Skeletal muscle satellite cell (primary cell): ENCODE measurements at regions not wholly inside any gene's neighbourhood (a gene's known extent, or its start where the extent isn't known, plus 50 kb on each side); places are given as distances from the start of the nearest gene placed in this dataset.

ENCODE experiments used
- H3K27me3 ChIP-seq: 2 replicates; pipeline ENCODE4 v1.7.0; 2013; ENCODE audit warnings: low read length; ENCODE audit not compliant: control insufficient read depth, insufficient read depth
- H3K36me3 ChIP-seq: 2 replicates; pipeline ENCODE4 v1.7.0; 2013; ENCODE audit warnings: mild to moderate bottlenecking, control low read depth, low read length; ENCODE audit not compliant: insufficient read depth
- H3K4me1 ChIP-seq: 2 replicates; pipeline ENCODE4 v1.7.0; 2013; ENCODE audit warnings: low read length; ENCODE audit not compliant: control insufficient read depth, insufficient read depth
- H3K4me2 ChIP-seq: 2 replicates; pipeline ENCODE4 v1.7.0; 2013; ENCODE audit warnings: mild to moderate bottlenecking, low read length
- H3K4me3 ChIP-seq: 2 replicates; pipeline ENCODE4 v1.7.0; 2013; ENCODE audit warnings: low read length
- H3K9ac ChIP-seq: 2 replicates; pipeline ENCODE4 v1.7.0; 2013; ENCODE audit warnings: mild to moderate bottlenecking, low read depth, low read length, moderate library complexity
- H3K9me3 ChIP-seq: replicated peaks from 2 replicates; pipeline ENCODE4 v1.7.0; 2013; ENCODE audit warnings: mild to moderate bottlenecking, control low read depth, low read length

GRCh38 chr7:42674541-42674940 is 237.3 kb downstream of the C7orf25 start:
- Histone ChIP-seq H3K4me2 (no peak overlapping the region), H3K36me3 (no peaks in the 10 kb centered on the region), H3K4me1 (peaks cover 33% of the 10 kb centered on the region), H3K9me3 (no peaks in the 10 kb centered on the region), H3K9ac (no peak overlapping the region), H3K4me3 (no peak overlapping the region), H3K27me3 (no peaks in the 10 kb centered on the region)

- Histone ChIP-seq H3K4me1 (peaks cover 33% of the 10 kb centered on the region), H3K4me2 (no peak overlapping the region), H3K36me3 (no peaks in the 10 kb centered on the region), H3K27me3 (no peaks in the 10 kb centered on the region), H3K4me3 (no peak overlapping the region), H3K9ac (no peak overlapping the region), H3K9me3 (no peaks in the 10 kb centered on the region)
These were observed 237.9 kb downstream of the C7orf25 start for GRCh38 chr7:42673951-42674350.

DNA sequence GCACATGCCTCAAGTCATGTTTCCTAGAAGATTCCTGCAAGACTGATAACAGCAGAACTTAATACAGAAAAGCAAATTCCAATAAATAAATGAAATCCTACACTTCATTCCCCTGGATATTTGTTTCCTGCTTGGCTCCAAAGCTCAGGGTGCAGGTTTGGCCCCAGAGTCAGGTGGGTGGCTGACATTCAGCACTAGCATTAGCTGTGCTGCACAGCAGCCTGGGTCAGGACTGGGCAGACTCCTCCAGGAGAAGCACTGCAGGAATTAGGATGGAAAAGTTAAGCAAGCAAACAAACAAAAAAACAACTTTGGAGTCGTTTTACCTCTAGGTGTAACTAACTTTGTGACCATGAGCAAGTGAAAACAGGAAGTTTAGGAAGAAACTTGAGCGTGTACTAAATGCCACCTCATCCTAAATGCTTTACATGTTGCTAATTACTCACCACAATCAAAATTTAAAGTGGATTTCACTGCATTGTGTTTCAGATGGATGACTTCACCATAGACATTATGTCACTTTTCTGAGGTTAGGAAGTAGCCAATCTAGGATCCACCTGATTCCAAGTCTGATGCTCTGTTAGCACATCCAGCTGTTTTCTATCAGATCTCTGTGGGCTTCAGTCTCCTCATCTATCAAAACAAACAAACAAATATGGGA is 239.4 kb downstream of the C7orf25 start:
- Histone ChIP-seq H3K4me1 (peaks cover 19% of the 10 kb centered on the region), H3K9ac (no peak overlapping the region), H3K4me3 (no peak overlapping the region), H3K36me3 (no peaks in the 10 kb centered on the region), H3K9me3 (no peaks in the 10 kb centered on the region), H3K27me3 (no peaks in the 10 kb centered on the region), H3K4me2 (no peak overlapping the region)

- Histone ChIP-seq H3K4me3 (no peak overlapping the region), H3K4me2 (no peak overlapping the region), H3K9ac (no peak overlapping the region), H3K36me3 (no peaks in the 10 kb centered on the region), H3K4me1 (peaks cover 13% of the 10 kb centered on the region), H3K9me3 (no peaks in the 10 kb centered on the region), H3K27me3 (no peaks in the 10 kb centered on the region)
These were observed 240.2 kb downstream of the C7orf25 start for GRCh38 chr7:42671627-42672026.

DNA sequence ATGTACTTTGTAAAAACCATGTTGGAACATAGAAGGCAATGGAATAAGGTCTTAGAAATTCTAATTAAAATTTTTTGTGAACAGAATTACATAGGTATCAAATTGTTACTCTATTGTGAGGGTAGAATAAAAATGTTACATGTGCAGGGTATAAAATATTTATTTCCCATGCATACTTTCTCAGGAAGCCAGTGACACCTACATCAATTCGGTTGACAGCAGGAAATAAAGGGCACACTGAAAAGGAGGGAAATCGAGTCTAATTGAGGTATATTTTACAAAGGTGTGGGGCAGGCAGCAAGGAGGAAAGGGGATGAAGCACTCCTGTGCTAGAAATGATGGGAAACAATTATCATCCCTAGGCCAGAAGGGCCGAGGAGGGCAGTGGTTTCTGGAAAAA is 244.9 kb downstream of the C7orf25 start:
- no peaks in the 10 kb centered on the region for H3K27me3 ChIP-seq
- no peaks in the 10 kb centered on the region for H3K9me3 ChIP-seq
- no peaks in the 10 kb centered on the region for H3K36me3 ChIP-seq
- H3K4me3 ChIP-seq = no peak overlapping the region
- H3K9ac ChIP-seq = no peak overlapping the region
- H3K4me1 ChIP-seq = peaks cover 9% of the 10 kb centered on the region
- no peak overlapping the region for H3K4me2 ChIP-seq

DNA sequence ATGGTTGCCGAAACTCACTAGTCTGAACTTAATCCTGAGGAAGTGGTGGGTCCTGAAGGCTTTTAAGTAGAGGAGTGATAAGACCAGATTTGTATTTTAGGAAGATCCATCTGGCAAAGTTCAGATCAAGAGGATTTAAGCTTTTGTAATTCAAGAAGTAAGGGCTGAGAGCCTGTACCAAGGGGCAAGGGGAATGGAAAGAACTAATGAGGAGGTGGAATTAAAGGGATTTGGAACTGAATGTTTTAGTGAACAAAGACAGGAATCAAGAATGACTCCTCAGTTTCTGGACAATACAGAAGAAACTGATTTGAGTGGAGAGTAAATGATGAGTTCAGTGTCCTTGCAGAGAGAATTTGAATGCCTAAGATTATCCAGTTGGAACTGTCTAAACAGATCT is 249.0 kb downstream of the C7orf25 start:
- no peak overlapping the region for H3K4me3 ChIP-seq
- H3K36me3 ChIP-seq = no peaks in the 10 kb centered on the region
- no peak overlapping the region for H3K4me2 ChIP-seq
- no peaks in the 10 kb centered on the region for H3K9me3 ChIP-seq
- no peaks in the 10 kb centered on the region for H3K27me3 ChIP-seq
- no peak overlapping the region for H3K9ac ChIP-seq
- H3K4me1 ChIP-seq = peaks cover 10% of the 10 kb centered on the region

DNA sequence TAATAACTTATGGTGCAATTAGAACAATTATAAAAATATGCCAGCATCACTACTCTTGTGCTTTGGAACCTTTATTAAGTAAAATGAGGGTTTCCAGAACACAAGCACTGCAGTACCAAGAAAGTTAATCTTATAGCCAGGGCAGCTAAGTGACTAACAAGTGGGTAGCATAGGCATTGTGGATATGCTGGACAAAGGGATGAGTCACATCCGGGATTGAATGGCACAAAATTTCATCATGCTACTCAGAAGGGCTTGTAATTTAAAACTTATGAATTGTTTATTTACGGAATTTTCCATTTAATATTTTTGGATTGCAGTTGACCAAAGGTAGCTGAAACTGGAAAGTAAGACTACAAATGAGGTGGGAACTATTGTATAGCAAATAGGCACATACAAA is 250.6 kb downstream of the C7orf25 start:
- no peak overlapping the region for H3K9ac ChIP-seq
- H3K4me3 ChIP-seq = no peak overlapping the region
- no peak overlapping the region for H3K4me2 ChIP-seq
- no peaks in the 10 kb centered on the region for H3K9me3 ChIP-seq
- H3K4me1 ChIP-seq = peaks cover 10% of the 10 kb centered on the region
- no peaks in the 10 kb centered on the region for H3K36me3 ChIP-seq
- H3K27me3 ChIP-seq = no peaks in the 10 kb centered on the region

- no peak overlapping the region for H3K4me3 ChIP-seq
- no peak overlapping the region for H3K4me2 ChIP-seq
- no peak overlapping the region for H3K9ac ChIP-seq
- peaks cover 6% of the 10 kb centered on the region for H3K27me3 ChIP-seq
- H3K36me3 ChIP-seq = no peaks in the 10 kb centered on the region
- H3K4me1 ChIP-seq = no peaks in the 10 kb centered on the region
- no peaks in the 10 kb centered on the region for H3K9me3 ChIP-seq
These were observed 261.2 kb downstream of the C7orf25 start for GRCh38 chr7:42650701-42651100.

GRCh38 chr7:42650171-42650570 is 261.7 kb downstream of the C7orf25 start:
- Histone ChIP-seq H3K9me3 (no peaks in the 10 kb centered on the region), H3K36me3 (no peaks in the 10 kb centered on the region), H3K4me2 (no peak overlapping the region), H3K4me1 (no peaks in the 10 kb centered on the region), H3K9ac (no peak overlapping the region), H3K4me3 (no peak overlapping the region), H3K27me3 (peaks cover 9% of the 10 kb centered on the region)

DNA sequence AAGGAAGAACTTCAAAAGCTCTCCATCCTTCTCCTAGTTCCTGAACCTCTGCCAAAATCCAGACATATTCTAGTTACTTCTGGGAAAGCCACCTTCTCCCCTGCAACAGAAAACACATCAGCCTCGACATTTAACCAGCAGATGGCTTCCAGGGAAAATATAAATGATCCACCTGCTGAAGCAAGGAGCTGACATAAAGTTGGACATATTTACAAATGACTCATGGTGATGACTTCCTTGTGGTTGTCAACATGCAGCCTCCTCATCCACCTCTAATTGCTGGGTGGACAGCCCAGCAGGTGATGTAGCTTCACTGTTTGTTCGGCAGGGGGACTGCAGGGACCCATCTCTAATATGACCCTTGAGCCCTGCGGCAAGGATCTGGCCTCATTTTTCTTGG is 266.0 kb downstream of the C7orf25 start:
- Histone ChIP-seq H3K4me1 (no peaks in the 10 kb centered on the region), H3K27me3 (peaks cover 6% of the 10 kb centered on the region), H3K9ac (no peak overlapping the region), H3K4me2 (no peak overlapping the region), H3K9me3 (no peaks in the 10 kb centered on the region), H3K36me3 (no peaks in the 10 kb centered on the region), H3K4me3 (no peak overlapping the region)

DNA sequence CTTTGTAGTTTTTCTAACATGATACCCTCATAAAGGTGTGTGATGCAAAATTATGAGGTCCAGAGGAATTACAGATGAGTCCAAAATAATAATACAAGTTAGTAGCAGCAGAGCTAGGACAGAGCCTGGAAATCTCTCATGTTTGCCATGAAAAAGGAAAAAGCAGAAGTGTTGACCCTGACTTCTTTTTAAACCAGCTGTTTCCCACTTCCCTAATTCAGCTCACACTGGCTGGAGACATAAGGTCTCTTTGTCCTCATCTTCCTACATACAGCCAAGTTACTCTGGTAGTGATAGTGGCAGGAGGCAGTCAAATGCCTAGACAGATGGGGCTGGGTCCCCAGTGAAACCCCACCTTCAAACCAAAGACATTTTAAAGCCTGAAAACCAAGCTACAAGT is 269.2 kb downstream of the C7orf25 start:
- no peak overlapping the region for H3K9ac ChIP-seq

GRCh38 chr7:42639930-42640329 is 271.9 kb downstream of the C7orf25 start:
- Histone ChIP-seq H3K36me3 (no peaks in the 10 kb centered on the region), H3K27me3 (peaks cover 5% of the 10 kb centered on the region), H3K4me3 (no peak overlapping the region), H3K9ac (no peak overlapping the region), H3K4me1 (no peaks in the 10 kb centered on the region), H3K4me2 (no peak overlapping the region), H3K9me3 (no peaks in the 10 kb centered on the region)

More for the DNA sequence above, 269.2 kb downstream of the C7orf25 start:
- Histone ChIP-seq H3K9me3 (no peaks in the 10 kb centered on the region), H3K4me3 (no peak overlapping the region), H3K27me3 (peaks cover 6% of the 10 kb centered on the region), H3K36me3 (no peaks in the 10 kb centered on the region), H3K4me1 (no peaks in the 10 kb centered on the region), H3K4me2 (no peak overlapping the region)
